ENCODE measurements at regions not wholly inside any gene's neighbourhood (a gene's known extent, or its start where the extent isn't known, plus 50 kb on each side); places are given as distances from the start of the nearest gene placed in this dataset.

DNA sequence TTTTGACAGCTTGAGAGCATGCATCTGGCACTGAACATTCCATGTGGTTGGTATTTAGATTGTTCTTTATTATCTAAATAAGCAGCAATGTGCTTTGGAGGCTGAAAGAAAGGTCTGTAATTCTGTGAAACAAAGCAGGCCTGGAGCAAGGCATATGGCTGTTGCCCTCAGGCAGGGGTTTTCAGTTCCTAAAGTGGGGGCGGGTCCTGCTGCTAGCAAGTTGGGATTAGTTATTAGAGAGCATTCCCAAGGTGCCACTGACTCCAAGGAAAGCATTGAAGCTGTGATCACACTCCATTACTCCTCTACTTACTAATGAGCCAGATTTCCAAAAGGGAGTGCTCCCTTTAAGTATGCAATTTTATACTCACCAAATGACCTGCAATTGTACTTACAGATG is 432.2 kb downstream of the OLFM4 start:
- intact Hi-C loops (cut with DNase I; ENCODE audit: low total_unique reads): no loop called here
- DNase-seq: no peak
- TF ChIP-seq, protein P1, sequence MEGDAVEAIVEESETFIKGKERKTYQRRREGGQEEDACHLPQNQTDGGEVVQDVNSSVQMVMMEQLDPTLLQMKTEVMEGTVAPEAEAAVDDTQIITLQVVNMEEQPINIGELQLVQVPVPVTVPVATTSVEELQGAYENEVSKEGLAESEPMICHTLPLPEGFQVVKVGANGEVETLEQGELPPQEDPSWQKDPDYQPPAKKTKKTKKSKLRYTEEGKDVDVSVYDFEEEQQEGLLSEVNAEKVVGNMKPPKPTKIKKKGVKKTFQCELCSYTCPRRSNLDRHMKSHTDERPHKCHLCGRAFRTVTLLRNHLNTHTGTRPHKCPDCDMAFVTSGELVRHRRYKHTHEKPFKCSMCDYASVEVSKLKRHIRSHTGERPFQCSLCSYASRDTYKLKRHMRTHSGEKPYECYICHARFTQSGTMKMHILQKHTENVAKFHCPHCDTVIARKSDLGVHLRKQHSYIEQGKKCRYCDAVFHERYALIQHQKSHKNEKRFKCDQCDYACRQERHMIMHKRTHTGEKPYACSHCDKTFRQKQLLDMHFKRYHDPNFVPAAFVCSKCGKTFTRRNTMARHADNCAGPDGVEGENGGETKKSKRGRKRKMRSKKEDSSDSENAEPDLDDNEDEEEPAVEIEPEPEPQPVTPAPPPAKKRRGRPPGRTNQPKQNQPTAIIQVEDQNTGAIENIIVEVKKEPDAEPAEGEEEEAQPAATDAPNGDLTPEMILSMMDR (IDR thresholded peaks at IDR 0.05): no peak

DNA sequence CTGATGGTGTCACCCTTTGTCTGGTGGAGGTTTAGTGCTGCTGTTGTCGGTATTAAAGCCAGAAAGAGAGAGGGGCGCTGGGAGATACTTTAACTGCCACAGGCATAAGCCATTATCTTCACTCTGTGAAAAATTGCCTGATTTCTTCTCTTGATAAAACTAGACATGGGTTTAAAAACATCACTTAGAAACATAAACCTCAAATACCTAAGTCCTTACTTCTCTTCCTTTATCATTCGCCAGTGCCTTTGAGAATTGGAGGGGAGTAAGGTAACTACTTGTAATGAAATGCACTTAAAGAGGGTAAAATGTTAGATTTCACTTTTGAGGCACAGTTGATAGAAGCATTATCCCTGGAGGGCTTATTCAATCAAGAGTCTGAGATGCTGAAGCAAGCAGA is 434.5 kb downstream of the OLFM4 start:
- intact Hi-C loops (cut with DNase I; ENCODE audit: low total_unique reads): no loop called here

More for the DNA sequence above, 432.2 kb downstream of the OLFM4 start:
- H3K27me3 ChIP-seq: no peaks in the 10 kb centered on the region
- no peak overlapping the region for H3K4me3 ChIP-seq
- no peaks in the 10 kb centered on the region for H3K9me3 ChIP-seq
- H3K27ac ChIP-seq: no peak overlapping the region
- no peaks in the 10 kb centered on the region for H3K36me3 ChIP-seq
- H3K4me1 ChIP-seq: no peaks in the 10 kb centered on the region

DNA sequence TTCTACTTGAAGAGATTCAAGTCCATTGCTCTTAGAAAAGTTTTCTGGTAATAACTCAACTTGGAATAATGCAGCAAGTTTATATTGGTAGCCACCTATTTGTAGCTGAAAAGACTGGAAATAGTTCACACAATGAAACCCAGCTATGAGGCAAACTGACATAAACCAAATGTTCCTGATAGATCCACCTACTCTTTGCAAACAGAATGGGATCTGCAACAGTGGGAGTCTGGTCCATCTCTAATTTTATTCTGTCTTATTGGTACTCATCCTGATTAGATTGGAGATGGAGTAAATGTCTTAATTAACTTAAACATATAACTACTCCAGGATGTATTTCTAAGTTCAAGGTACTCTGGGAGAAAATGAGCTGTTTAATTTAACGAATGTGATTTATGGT is 438.0 kb downstream of the OLFM4 start:
- Histone ChIP-seq H3K27me3 (no peaks in the 10 kb centered on the region), H3K4me1 (no peaks in the 10 kb centered on the region), H3K9me3 (no peaks in the 10 kb centered on the region), H3K4me3 (no peak overlapping the region), H3K27ac (no peak overlapping the region), H3K36me3 (no peaks in the 10 kb centered on the region)
- TF ChIP-seq, protein P1 (IDR thresholded peaks at IDR 0.05): no peak
- DNase-seq: no peak
- intact Hi-C loops (cut with DNase I; ENCODE audit: low total_unique reads): no loop called here

More for the DNA sequence above, 434.5 kb downstream of the OLFM4 start:
- Histone ChIP-seq H3K27ac (no peak overlapping the region), H3K36me3 (no peaks in the 10 kb centered on the region), H3K27me3 (no peaks in the 10 kb centered on the region), H3K4me1 (no peaks in the 10 kb centered on the region), H3K9me3 (no peaks in the 10 kb centered on the region), H3K4me3 (no peak overlapping the region)
- TF ChIP-seq, protein P1 (IDR thresholded peaks at IDR 0.05): no peak
- DNase-seq: no peak

DNA sequence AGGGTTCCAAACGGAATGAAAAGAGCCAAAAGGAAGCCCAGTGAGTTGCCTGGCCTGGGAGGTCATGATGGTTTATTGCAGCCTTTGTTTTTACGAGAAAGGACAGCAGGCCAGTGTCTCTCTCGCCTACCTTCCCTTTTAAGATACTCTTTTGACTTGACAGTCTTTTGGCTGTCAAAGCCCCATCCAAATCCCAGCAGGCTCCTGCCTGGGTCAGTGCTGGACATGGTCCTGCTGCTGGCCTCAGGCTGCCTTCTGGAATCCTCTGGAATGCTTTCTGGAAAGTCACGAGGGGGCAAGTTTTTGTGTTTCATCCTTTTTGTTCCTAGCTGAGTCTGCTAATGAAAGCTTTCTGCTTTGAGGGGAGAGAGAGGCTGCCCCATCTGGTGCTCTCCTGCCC is 444.8 kb downstream of the OLFM4 start:
- TF ChIP-seq, protein P1 (IDR thresholded peaks at IDR 0.05): no peak
- Histone ChIP-seq H3K4me1 (no peaks in the 10 kb centered on the region), H3K9me3 (no peaks in the 10 kb centered on the region), H3K4me3 (no peak overlapping the region), H3K27ac (no peak overlapping the region), H3K36me3 (no peaks in the 10 kb centered on the region), H3K27me3 (no peaks in the 10 kb centered on the region)
- no peak for DNase-seq
- intact Hi-C loops (cut with DNase I; ENCODE audit: low total_unique reads): no loop called here

DNA sequence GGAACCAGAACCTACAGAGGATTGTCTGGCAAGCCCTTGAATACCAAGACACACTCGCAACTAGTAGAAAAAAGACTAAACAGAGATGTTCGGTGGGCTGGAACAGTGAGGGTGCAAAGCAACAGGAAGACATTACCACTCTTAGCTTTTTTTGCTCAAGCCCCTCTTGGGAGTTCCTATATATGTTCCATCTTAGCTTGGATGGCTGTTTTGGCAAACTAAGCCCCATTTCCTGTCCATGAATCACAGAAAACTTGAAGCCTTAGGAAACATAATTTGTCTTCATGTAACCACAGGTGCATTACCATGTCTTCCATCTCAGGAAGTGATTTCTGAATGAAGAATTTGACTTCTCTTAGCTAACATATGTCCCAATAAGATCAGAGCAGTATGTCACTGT is 446.3 kb downstream of the OLFM4 start:
- no peak overlapping the region for H3K4me3 ChIP-seq
- H3K27ac ChIP-seq: no peak overlapping the region
- H3K4me1 ChIP-seq: no peaks in the 10 kb centered on the region
- intact Hi-C loops (cut with DNase I; ENCODE audit: low total_unique reads): no loop called here
- no peaks in the 10 kb centered on the region for H3K36me3 ChIP-seq
- TF ChIP-seq, protein P1 (IDR thresholded peaks at IDR 0.05): no peak
- DNase-seq: no peak
- no peaks in the 10 kb centered on the region for H3K9me3 ChIP-seq
- H3K27me3 ChIP-seq: no peaks in the 10 kb centered on the region

DNA sequence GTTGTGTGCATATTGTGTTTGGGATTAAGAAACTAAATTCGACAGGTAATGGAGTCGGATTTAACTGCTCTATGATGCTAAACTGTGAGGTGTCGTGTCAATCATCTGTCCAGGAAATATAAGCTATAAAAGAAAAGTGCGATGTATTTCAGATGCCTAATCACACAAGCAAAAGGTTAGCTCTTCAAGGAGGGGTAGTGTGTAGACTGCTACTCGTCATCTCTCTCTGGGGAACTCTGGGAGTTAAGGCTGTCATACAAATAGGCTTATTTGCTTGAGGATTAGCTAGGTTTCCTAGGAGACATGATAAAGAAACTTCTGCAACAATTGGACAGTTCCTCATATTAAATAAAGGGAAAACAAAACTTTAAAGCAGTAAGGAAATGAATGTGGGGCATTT is 462.1 kb downstream of the OLFM4 start:
- Histone ChIP-seq H3K27me3 (no peaks in the 10 kb centered on the region), H3K4me3 (no peak overlapping the region), H3K4me1 (no peaks in the 10 kb centered on the region), H3K27ac (no peak overlapping the region), H3K9me3 (no peaks in the 10 kb centered on the region), H3K36me3 (no peaks in the 10 kb centered on the region)
- intact Hi-C loops (cut with DNase I; ENCODE audit: low total_unique reads): no loop called here
- no peak for DNase-seq
- TF ChIP-seq, protein P1 (IDR thresholded peaks at IDR 0.05): no peak

All from tibial artery (tissue), 4 donors.